SJSA1 (cell line): ENCODE measurements at regions not wholly inside any gene's neighbourhood (a gene's known extent, or its start where the extent isn't known, plus 50 kb on each side); places are given as distances from the start of the nearest gene placed in this dataset.

Experiments
- DNase-seq, 2 experiments: peaks; one replicate each; pipeline ENCODE4 v3.0.0-alpha.2; 2015 to 2020; ENCODE audit warnings: low spot score in 2 of 2, low read depth in 1 of 2
- H3K27ac ChIP-seq: fragments of 250-450 bp; sonication (Bioruptor Pico); 2 replicates; pipeline ENCODE4 v1.5.1; 2020; ENCODE audit warnings: mild to moderate bottlenecking, moderate library complexity
- H3K27me3 ChIP-seq: fragments of 250-450 bp; sonication (Bioruptor Pico); replicated peaks from 2 replicates; pipeline ENCODE4 v1.5.1; 2020; ENCODE audit warnings: mild to moderate bottlenecking, moderate library complexity
- H3K36me3 ChIP-seq: fragments of 250-450 bp; sonication (Bioruptor Pico); 2 replicates; pipeline ENCODE4 v1.5.1; 2020; ENCODE audit warnings: mild to moderate bottlenecking
- H3K4me1 ChIP-seq: fragments of 250-450 bp; sonication (Bioruptor Pico); replicated peaks from 2 replicates; pipeline ENCODE4 v1.6.1; 2021; ENCODE audit warnings: mild to moderate bottlenecking
- H3K4me3 ChIP-seq: fragments of 250-450 bp; sonication (Bioruptor Pico); 2 replicates; pipeline ENCODE4 v1.5.1; 2020; ENCODE audit warnings: mild to moderate bottlenecking
- H3K9me3 ChIP-seq: fragments of 250-450 bp; sonication (Bioruptor Pico); replicated peaks from 2 replicates; pipeline ENCODE4 v1.5.1; 2020; ENCODE audit warnings: mild to moderate bottlenecking

GRCh38 chr2:41928526-41928925 is 119.3 kb upstream of the PKDCC start:
- DNase-seq = peak; percentile 62 to 69
- H3K4me1 ChIP-seq = peaks cover 57% of the 10 kb centered on the region
- H3K27ac ChIP-seq = 0 out of 2 replicates have a peak overlapping the region, but pooled peaks have one; percentile 7
- H3K9me3 ChIP-seq = 0 out of 2 replicates have a peak, but pooled peaks cover 3% of the 10 kb centered on the region
- no peaks in the 10 kb centered on the region for H3K27me3 ChIP-seq
- H3K36me3 ChIP-seq = no peaks in the 10 kb centered on the region
- no peak overlapping the region for H3K4me3 ChIP-seq

GRCh38 chr2:41930807-41931566 is 116.8 kb upstream of the PKDCC start:
- Histone ChIP-seq H3K27ac (no peak overlapping the region), H3K4me3 (no peak overlapping the region), H3K4me1 (peaks cover 81% of the 10 kb centered on the region), H3K27me3 (no peaks in the 10 kb centered on the region), H3K36me3 (no peaks in the 10 kb centered on the region), H3K9me3 (no peaks in the 10 kb centered on the region)
- DNase-seq = no peak

GRCh38 chr2:41932241-41933045 is 115.4 kb upstream of the PKDCC start:
- H3K4me1 ChIP-seq = peaks cover 86% of the 10 kb centered on the region
- H3K36me3 ChIP-seq = no peaks in the 10 kb centered on the region
- peak overlapping the region; percentile 71 for H3K27ac ChIP-seq
- no peaks in the 10 kb centered on the region for H3K27me3 ChIP-seq
- no peaks in the 10 kb centered on the region for H3K9me3 ChIP-seq
- H3K4me3 ChIP-seq = peak overlapping the region; percentile 12
- peak; percentile 90 to 96 for DNase-seq

- H3K27ac ChIP-seq = peak overlapping the region; percentile 71
- H3K36me3 ChIP-seq = no peaks in the 10 kb centered on the region
- peak overlapping the region; percentile 12 for H3K4me3 ChIP-seq
- no peak for DNase-seq
- H3K27me3 ChIP-seq = no peaks in the 10 kb centered on the region
- peaks cover 86% of the 10 kb centered on the region for H3K4me1 ChIP-seq
- H3K9me3 ChIP-seq = no peaks in the 10 kb centered on the region
These were observed 114.8 kb upstream of the PKDCC start for GRCh38 chr2:41933046-41933420.

DNA sequence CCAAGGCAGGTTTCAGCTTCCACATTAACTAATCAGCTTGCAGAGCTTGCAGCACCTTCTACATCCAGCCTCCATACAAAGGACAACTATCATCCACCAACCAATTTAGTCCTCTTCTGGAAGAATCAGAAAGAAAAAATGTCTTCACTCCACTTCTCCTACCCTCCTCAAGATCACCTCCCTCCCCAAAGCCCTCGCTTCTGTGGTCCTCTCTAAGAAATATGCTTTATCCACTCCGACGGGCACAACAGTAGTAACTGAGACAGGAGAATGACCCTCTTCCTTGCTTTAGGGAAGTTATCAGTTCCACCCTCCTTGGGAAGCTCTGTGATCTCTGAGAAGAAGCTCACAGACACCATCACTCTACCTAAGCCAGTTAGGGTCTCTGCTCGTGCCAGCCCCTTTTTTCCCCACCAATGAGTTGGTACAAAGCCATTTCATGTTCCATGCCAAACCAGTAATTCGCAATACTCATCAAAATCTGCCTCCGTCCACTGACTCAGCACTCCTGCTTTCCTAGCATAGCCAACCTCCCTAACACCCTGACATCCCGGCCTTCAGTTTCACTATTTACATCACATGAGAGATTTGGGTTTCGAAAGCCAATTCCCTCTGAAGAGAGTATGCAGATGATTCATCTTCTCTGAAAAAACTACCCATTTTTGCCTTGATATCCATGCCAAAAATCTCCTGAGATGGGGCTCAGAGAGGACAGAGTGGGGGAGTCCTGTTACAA is 114.1 kb upstream of the PKDCC start:
- Histone ChIP-seq H3K4me3 (peak overlapping the region; percentile 12), H3K27ac (peak overlapping the region; percentile 71), H3K9me3 (no peaks in the 10 kb centered on the region), H3K36me3 (no peaks in the 10 kb centered on the region), H3K4me1 (peaks cover 86% of the 10 kb centered on the region), H3K27me3 (no peaks in the 10 kb centered on the region)
- DNase-seq = peak; percentile 73 to 92

DNA sequence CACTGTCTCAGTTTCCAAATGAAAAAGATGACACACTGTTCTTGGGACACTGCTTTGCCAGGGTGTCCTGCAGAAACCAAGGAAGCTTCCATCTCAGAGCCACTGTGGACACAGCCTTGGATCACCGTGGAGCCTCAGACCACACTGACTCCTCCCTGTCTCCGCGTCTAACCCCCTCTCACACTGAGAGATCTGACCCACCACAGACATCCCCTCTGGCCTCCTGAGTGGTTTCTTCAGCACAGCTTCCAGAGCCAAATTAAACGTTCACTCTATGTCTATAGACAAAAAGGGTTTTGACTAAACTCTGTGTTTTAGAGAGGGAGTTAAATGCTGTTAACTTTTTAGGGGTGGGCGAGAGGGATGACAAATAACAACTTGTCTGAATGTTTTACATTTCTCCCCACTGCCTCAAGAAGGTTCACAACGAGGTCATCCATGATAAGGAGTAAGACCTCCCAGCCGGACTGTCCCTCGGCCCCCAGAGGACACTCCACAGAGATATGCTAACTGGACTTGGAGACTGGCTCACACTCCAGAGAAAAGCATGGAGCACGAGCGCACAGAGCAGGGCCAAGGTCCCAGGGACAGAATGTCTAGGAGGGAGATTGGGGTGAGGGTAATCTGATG is 113.4 kb upstream of the PKDCC start:
- H3K4me1 ChIP-seq = peaks cover 86% of the 10 kb centered on the region
- DNase-seq = peak; percentile 92 to 96
- H3K4me3 ChIP-seq = no peak overlapping the region
- H3K36me3 ChIP-seq = no peaks in the 10 kb centered on the region
- no peaks in the 10 kb centered on the region for H3K27me3 ChIP-seq
- H3K27ac ChIP-seq = peak overlapping the region; percentile 71
- no peaks in the 10 kb centered on the region for H3K9me3 ChIP-seq

- H3K4me1 ChIP-seq = peaks cover 92% of the 10 kb centered on the region
- H3K4me3 ChIP-seq = no peak overlapping the region
These were observed 112.8 kb upstream of the PKDCC start for GRCh38 chr2:41935002-41935401.

DNA sequence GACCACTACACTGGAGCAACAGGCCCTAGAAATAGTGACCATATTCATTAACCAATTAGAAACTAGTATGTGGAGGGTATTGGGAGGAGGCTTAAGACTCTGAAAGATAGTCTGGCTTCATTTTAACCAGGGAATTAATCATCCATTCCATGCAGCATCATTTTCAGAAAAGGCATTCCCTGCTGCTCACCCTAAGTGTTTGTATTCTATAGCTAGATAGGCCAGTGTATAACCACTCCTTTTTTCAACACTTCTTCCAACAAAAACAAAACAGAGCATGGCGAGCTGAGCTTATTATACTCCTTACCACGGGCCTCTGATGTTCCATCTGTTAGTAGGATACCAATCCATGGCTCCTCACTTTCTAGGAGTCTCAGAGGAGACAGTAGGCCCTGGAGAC is 112.0 kb upstream of the PKDCC start:
- peak overlapping the region; percentile 71 for H3K27ac ChIP-seq
- peaks cover 95% of the 10 kb centered on the region for H3K4me1 ChIP-seq
- no peak for DNase-seq
- no peaks in the 10 kb centered on the region for H3K9me3 ChIP-seq
- no peaks in the 10 kb centered on the region for H3K36me3 ChIP-seq
- H3K27me3 ChIP-seq = no peaks in the 10 kb centered on the region
- no peak overlapping the region for H3K4me3 ChIP-seq

More at GRCh38 chr2:41935002-41935401, 112.8 kb upstream of the PKDCC start:
- Histone ChIP-seq H3K27ac (peak overlapping the region; percentile 71), H3K36me3 (no peaks in the 10 kb centered on the region), H3K9me3 (no peaks in the 10 kb centered on the region), H3K27me3 (no peaks in the 10 kb centered on the region)
- DNase-seq = no peak

- DNase-seq = peak; percentile 74 to 77
- Histone ChIP-seq H3K27ac (peak overlapping the region; percentile 64), H3K4me1 (peaks cover 95% of the 10 kb centered on the region), H3K27me3 (no peaks in the 10 kb centered on the region), H3K36me3 (no peaks in the 10 kb centered on the region), H3K4me3 (no peak overlapping the region), H3K9me3 (no peaks in the 10 kb centered on the region)
These were observed 110.9 kb upstream of the PKDCC start for GRCh38 chr2:41936771-41937463.

DNA sequence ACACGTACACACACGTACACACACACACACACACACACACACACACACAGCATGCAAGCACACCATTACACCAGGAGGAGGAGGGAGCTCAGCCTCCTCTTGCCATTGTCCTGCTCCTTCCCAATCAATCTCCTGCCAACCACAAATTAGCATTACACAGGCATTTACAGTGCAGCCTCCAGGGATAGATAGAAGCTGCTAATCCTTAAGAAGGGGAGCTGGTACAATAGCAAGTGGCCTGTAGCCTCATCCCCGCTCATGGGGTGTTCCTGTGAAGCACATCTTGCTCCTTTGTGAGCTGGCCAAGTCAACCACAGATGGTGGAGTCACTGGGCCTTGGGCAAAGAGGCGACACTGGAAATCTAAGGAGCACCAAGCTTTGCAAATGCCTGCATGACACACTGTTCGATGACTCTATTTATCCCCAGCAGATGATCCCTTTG is 110.3 kb upstream of the PKDCC start:
- Histone ChIP-seq H3K4me3 (no peak overlapping the region), H3K9me3 (no peaks in the 10 kb centered on the region), H3K27ac (peak overlapping the region; percentile 64), H3K27me3 (no peaks in the 10 kb centered on the region), H3K36me3 (no peaks in the 10 kb centered on the region), H3K4me1 (peaks cover 96% of the 10 kb centered on the region)
- DNase-seq = peak; percentile 82 to 88

GRCh38 chr2:41937921-41938708 is 109.7 kb upstream of the PKDCC start:
- DNase-seq = peak; percentile 97 to 99
- no peaks in the 10 kb centered on the region for H3K27me3 ChIP-seq
- H3K9me3 ChIP-seq = no peaks in the 10 kb centered on the region
- H3K4me3 ChIP-seq = no peak overlapping the region
- peaks cover 92% of the 10 kb centered on the region for H3K4me1 ChIP-seq
- H3K36me3 ChIP-seq = no peaks in the 10 kb centered on the region
- peak overlapping the region; percentile 64 for H3K27ac ChIP-seq

DNA sequence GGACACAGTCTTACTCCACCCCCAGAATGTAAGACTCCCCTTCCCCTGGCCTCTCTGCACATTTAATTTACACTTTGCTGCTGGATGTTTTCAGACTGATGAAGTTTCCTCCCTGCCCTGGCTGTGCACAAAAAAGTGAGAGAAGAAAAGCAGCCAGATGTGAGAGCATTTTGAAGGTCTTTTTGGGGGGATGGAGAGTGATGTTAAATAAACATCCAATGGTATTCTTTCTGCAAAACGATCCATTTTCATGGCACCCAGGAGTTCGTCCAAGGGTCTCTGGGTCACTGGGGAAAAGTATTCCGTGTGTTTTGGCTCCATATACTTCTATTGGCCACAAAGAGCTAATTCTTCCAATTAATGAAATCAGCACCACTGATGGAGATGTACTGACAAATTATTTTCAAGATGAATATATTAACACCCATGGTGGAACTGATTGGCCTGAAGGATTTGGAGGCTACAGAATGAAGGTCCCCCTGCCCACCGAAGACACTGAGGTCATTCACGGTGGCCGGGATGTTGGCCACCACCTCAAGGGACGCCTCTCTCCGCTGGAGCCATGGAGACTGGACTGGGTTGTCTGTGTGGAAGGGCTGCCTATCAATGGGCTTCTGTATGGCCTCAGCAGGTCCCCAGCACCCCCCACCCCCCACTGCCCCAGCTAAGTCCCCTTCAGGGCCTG is 107.6 kb upstream of the PKDCC start:
- H3K4me3 ChIP-seq = no peak overlapping the region
- H3K9me3 ChIP-seq = no peaks in the 10 kb centered on the region; the same call in 1 of the 2 replicates
- H3K27me3 ChIP-seq = no peaks in the 10 kb centered on the region
- H3K36me3 ChIP-seq = no peaks in the 10 kb centered on the region
- H3K27ac ChIP-seq = peak overlapping the region; percentile 80
- no peak for DNase-seq
- H3K4me1 ChIP-seq = peaks cover 71% of the 10 kb centered on the region
